Calu3 (cell line): ENCODE measurements at regions not wholly inside any gene's neighbourhood (a gene's known extent, or its start where the extent isn't known, plus 50 kb on each side); places are given as distances from the start of the nearest gene placed in this dataset.

ENCODE experiments used
- BruUV-seq: library from RNA; stranded (reverse); fragments of 400-500 nt; replicated peaks from 2 replicates; lab custom pipeline; 2021; lab: Mats Ljungman, UMichigan
- CTCF ChIA-PET: fragments of 300-600 bp; sonication (Branson Sonifier 250); formaldehyde crosslinking; loops from one replicate; lab custom pipeline; 2022; ENCODE audit warnings: antibody characterized with exemption; lab: Charles Lee
- DNase-seq: peaks from one replicate; pipeline ENCODE4 v3.0.0; 2022
- H3K27ac Mint-ChIP-seq: one replicate; pipeline ENCODE4 v1.8.0; 2022; ENCODE audit warnings: mixed read lengths; ENCODE audit not compliant: unreplicated experiment
- H3K27me3 Mint-ChIP-seq: one replicate; pipeline ENCODE4 v1.8.0; 2022; ENCODE audit warnings: mixed read lengths; ENCODE audit not compliant: unreplicated experiment
- H3K36me3 Mint-ChIP-seq: one replicate; pipeline ENCODE4 v1.8.0; 2022; ENCODE audit warnings: mild to moderate bottlenecking, moderate library complexity, mixed read lengths; ENCODE audit not compliant: insufficient read depth, unreplicated experiment
- H3K4me1 Mint-ChIP-seq: one replicate; pipeline ENCODE4 v1.8.0; 2022; ENCODE audit warnings: mild to moderate bottlenecking, low read depth, mixed read lengths; ENCODE audit not compliant: unreplicated experiment
- H3K4me3 Mint-ChIP-seq: one replicate; pipeline ENCODE4 v1.8.0; 2022; ENCODE audit warnings: mild to moderate bottlenecking, low read depth, moderate library complexity, mixed read lengths; ENCODE audit not compliant: unreplicated experiment
- H3K9me3 Mint-ChIP-seq: one replicate; pipeline ENCODE4 v1.8.0; 2022; ENCODE audit warnings: low read depth, mixed read lengths; ENCODE audit not compliant: unreplicated experiment
- CTCF ChIP-seq: fragments of 200-600 bp; IDR thresholded peaks from one replicate; pipeline ENCODE4 v1.8.0; 2022; ENCODE audit warnings: antibody characterized with exemption; ENCODE audit not compliant: unreplicated experiment
- intact Hi-C: fragments of 100-400 bp; cut with micrococcal nuclease; formaldehyde crosslinking; loops from one replicate; pipeline ENCODE4 v1.10.0; 2022; ENCODE audit not compliant: unreplicated experiment

- BruUV-seq, result no TSS peak
- no peak for DNase-seq
- no peak for TF ChIP-seq CTCF
- H3K4me1 Mint-ChIP-seq, result no peaks in the 10 kb centered on the region
- peaks cover 18% of the 10 kb centered on the region for H3K27me3 Mint-ChIP-seq
- H3K4me3 Mint-ChIP-seq, result no peak overlapping the region
- CTCF ChIA-PET, result no interaction called here
- intact Hi-C loops, result no loop called here
- peaks cover 3% of the 10 kb centered on the region for H3K9me3 Mint-ChIP-seq
- H3K27ac Mint-ChIP-seq, result no peak overlapping the region
- H3K36me3 Mint-ChIP-seq, result no peaks in the 10 kb centered on the region
Observed at GRCh38 chr16:79543219-79543618, 57.3 kb downstream of the MAF start.

- no TSS peak for BruUV-seq
- intact Hi-C loops, result no loop called here
- no peak overlapping the region for H3K4me3 Mint-ChIP-seq
- no peaks in the 10 kb centered on the region for H3K36me3 Mint-ChIP-seq
- peaks cover 3% of the 10 kb centered on the region for H3K9me3 Mint-ChIP-seq
- H3K27me3 Mint-ChIP-seq, result peaks cover 9% of the 10 kb centered on the region
- H3K27ac Mint-ChIP-seq, result no peak overlapping the region
- CTCF ChIA-PET, result interaction anchor here (0.5 kb wide), 1 partner anchor 1036 kb away, joined by 4 read pairs; no protein-coding TSS in a partner anchor
- no peak for DNase-seq
- TF ChIP-seq CTCF, result no peak
- no peaks in the 10 kb centered on the region for H3K4me1 Mint-ChIP-seq
Observed at GRCh38 chr16:79542237-79542774, 58.2 kb downstream of the MAF start.

GRCh38 chr16:79540825-79541595 lies 59.5 kb downstream of the MAF start:
- CTCF ChIA-PET, result interaction anchor here (0.6 kb wide), 1 partner anchor 38 kb away, joined by 5 read pairs; no protein-coding TSS in a partner anchor
- no TSS peak for BruUV-seq
- Mint-ChIP-seq H3K36me3 (no peaks in the 10 kb centered on the region), H3K4me1 (no peaks in the 10 kb centered on the region), H3K4me3 (no peak overlapping the region), H3K27me3 (no peaks in the 10 kb centered on the region), H3K9me3 (peaks cover 3% of the 10 kb centered on the region), H3K27ac (no peak overlapping the region)
- no peak for TF ChIP-seq CTCF
- no peak for DNase-seq
- intact Hi-C loops, result no loop called here

GRCh38 chr16:79537584-79537983 lies 63.0 kb downstream of the MAF start:
- BruUV-seq, result no TSS peak
- no peak overlapping the region for H3K27ac Mint-ChIP-seq
- no peak for TF ChIP-seq CTCF
- CTCF ChIA-PET, result no interaction called here
- no peaks in the 10 kb centered on the region for H3K9me3 Mint-ChIP-seq
- intact Hi-C loops, result no loop called here
- DNase-seq, result no peak
- no peaks in the 10 kb centered on the region for H3K36me3 Mint-ChIP-seq
- H3K4me3 Mint-ChIP-seq, result no peak overlapping the region
- no peaks in the 10 kb centered on the region for H3K27me3 Mint-ChIP-seq
- no peaks in the 10 kb centered on the region for H3K4me1 Mint-ChIP-seq
